ENCODE measurements at regions not wholly inside any gene's neighbourhood (a gene's known extent, or its start where the extent isn't known, plus 50 kb on each side); places are given as distances from the start of the nearest gene placed in this dataset.

DNA sequence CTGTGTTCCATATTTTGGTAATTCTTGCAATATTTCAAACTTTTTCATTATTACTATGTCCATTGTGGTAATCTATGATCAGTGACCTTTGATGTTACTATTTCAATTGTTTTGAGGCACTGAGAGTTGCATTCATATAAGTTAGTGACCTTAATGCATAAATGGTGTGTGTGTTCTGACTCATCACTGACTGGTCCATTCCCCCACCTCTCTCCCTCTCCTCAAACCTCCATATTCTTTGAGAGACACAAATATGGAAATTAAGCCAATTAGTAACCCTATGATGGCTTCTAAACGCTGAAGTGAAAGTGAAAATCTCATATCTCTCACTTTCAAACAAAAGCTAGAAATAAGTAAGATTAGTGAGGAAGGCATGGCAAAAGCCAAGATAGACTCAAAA is 739.6 kb downstream of the CCSER2 start:
- TF ChIP-seq, protein P1, sequence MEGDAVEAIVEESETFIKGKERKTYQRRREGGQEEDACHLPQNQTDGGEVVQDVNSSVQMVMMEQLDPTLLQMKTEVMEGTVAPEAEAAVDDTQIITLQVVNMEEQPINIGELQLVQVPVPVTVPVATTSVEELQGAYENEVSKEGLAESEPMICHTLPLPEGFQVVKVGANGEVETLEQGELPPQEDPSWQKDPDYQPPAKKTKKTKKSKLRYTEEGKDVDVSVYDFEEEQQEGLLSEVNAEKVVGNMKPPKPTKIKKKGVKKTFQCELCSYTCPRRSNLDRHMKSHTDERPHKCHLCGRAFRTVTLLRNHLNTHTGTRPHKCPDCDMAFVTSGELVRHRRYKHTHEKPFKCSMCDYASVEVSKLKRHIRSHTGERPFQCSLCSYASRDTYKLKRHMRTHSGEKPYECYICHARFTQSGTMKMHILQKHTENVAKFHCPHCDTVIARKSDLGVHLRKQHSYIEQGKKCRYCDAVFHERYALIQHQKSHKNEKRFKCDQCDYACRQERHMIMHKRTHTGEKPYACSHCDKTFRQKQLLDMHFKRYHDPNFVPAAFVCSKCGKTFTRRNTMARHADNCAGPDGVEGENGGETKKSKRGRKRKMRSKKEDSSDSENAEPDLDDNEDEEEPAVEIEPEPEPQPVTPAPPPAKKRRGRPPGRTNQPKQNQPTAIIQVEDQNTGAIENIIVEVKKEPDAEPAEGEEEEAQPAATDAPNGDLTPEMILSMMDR (IDR thresholded peaks at IDR 0.05), result no peak
- no peak for TF ChIP-seq ZFX (IDR thresholded peaks at IDR 0.05; ENCODE audit: borderline replicate concordance)

All from 22Rv1 (cell line).